COLO668 (cell line): ENCODE measurements at regions not wholly inside any gene's neighbourhood (a gene's known extent, or its start where the extent isn't known, plus 50 kb on each side); places are given as distances from the start of the nearest gene placed in this dataset.
"Not testable (repeated sequence)": the region's sequence is repeated elsewhere in the genome, so short reads cannot be mapped to it uniquely, and the experiment has no call there.

Source experiments
- DNase-seq: peaks from one replicate; lab custom pipeline; 2025; ENCODE audit not compliant: unreplicated experiment; lab: John Stamatoyannopoulos, UW

DNA sequence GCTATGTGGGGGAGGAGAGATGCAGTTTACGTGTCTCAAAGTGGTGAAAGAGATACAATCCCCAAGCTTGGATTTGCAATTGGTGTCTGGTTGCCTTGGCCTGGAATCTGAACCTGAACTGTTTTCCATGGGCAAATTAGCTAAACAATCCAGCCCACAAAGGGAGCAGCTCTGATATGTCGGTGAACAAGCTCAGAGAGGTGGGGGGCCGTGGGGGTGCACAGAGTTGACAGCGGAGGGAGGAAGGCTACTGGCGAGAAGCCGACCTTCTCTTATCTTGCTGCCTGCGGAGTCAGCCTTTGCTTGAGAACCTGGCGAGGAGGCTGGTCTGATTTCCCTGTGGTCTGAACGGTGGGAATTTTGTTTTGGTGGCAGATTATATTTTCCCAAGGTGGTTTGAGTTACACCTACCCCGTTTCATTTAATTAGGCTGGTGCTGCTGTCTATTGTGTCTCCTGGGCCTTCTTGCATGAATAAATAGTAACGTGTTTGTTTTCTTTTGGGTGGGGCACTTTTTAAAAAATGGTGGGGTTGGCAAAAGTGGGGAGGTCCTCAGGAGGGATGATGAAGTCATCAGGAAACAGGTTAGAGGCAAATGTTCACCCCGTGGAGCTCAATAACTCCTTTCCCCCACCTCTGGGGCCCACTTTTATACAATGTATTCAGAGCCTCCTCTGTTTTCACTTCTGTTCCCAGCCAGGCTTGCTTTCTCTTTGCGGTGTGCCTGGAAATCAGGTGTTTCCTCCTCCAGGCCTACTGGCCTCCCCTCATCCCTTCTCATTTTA is 80.9 kb upstream of the IGFBP5 start:
- DNase-seq = peak; percentile 76

DNA sequence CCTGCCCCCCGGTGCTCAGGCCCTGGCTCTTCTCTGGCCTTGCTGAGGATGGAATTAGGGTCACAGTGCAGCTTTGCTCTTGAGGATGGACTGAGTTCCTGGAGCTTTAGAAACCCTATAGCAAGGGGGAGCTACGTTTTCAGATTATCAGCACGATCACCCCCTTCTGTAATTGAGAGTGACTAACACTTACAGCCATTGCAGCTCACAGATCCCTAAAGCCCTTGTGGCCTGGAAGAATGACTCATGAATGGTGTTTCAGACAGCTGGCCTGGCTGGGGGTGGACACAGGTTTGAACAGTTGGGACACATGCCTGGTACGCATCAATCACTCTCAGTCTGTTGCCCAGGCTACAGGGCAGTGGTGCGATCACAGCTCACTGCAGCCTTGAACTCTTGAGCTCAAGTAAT is 79.7 kb upstream of the IGFBP5 start:
- peak; percentile 88 for DNase-seq

DNA sequence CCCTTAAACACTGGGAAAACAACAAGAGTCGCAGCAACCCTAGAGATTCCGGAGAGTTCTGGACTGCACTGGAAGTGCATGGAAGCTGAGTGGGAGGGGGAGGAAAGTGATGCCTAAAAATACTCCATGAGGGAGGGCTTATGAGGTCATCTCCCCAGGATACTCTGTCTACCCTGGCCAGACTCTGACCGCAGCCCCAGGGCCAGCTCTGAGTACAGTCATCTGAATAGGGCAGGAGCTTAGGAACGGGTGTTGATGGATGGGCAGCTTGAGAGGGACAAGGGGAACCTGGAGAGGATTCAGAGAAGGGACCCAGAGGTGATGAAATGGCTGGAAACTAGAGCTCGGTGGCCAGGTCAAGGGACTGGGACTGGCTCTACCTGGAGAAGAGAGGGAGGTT is 79.3 kb upstream of the IGFBP5 start:
- peak; percentile 42 for DNase-seq

DNA sequence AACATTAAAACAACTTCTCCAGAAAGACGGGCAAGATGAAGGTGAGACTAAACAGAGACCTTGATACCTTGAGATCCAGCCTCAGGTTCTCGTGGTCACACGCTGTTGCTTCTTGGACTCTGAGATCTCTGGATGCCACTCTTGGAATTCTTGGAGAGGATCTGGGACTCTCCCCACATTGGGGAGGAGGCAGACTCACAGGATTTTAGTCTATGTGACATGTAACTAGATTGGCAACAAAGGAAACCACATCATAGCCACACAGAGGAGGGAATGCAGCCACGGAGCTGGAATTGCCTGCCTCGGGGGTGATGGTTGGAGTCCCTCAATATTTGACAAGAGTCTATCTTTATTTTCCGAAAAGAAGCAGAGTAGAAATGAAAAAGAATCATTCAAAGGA is 78.8 kb upstream of the IGFBP5 start:
- no peak for DNase-seq

DNA sequence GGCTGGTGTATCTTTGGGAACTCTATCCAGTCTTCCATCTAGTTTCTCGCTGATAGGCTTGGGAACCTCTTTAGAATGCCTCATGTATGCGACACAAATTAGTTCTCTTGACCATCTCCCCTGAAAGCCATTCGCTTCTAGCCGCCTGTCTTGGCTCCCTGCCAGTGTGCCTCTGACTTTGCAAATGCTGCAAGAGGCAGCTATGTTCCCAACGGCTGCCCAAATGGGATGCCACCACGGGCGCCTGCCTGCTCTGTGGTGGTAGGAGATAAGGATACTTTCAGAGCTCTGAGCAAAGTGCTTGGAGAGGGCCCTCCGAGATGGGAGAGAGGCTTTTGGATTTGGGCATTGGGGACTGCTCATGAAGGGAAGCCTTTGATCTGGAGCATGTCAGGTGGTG is 77.7 kb upstream of the IGFBP5 start:
- DNase-seq = peak; percentile 67

DNA sequence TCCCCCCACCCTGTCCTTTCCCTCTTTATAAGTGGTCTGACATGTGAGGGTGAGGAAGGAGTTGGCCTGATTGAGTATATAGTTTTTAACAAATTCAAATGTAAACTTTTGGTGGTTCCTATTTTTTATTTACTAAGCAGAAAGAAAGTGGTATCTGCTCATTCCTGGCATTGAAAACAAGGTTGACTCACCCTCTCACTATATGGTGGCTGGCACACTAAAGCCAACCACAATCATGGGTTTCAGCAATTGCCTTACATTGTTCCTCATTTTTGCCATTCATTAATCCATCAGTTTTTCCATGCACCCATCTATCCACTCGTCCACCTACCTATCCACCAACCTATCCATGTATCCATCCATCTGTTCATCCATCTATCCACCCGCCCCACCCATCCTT is 75.4 kb upstream of the IGFBP5 start:
- no peak for DNase-seq

DNA sequence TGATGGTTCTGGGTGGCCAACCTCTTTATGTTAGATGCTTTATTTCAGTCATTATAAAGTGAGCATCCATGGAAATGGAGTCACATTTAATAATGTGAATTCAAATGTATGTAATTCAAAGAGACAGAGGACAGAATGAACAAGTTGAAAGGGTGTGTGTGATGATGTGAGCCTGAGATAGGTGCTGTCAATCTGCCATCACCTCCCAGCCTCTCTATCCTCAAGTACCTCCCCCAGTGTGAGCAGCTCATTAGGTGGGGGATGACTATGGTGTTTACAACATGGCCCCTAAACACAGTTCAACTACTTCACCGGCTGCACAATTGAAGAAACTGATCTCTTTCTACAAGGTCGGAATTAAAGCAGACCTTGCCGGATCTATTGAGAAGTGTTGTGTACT is 74.7 kb upstream of the IGFBP5 start:
- DNase-seq = no peak

DNA sequence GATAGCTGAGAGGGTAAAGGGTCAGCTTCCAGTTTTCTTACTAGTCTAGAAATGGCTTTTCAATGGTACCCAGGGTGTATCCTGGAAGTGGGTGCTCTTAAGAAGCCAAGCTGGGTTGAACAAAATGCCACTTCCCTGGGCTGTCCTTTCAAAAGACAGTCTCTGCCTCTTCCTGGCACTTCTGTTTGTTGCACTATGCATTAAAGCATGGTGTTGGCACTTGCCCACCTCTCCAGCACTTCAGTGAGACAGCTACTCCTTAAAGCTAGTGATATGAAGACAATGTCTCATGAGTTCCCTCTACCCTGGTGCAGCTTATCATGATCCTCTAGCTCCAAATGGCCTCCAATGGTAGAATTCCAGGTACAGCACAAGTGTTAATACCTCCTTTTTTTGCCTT is 74.3 kb upstream of the IGFBP5 start:
- DNase-seq = no peak

DNA sequence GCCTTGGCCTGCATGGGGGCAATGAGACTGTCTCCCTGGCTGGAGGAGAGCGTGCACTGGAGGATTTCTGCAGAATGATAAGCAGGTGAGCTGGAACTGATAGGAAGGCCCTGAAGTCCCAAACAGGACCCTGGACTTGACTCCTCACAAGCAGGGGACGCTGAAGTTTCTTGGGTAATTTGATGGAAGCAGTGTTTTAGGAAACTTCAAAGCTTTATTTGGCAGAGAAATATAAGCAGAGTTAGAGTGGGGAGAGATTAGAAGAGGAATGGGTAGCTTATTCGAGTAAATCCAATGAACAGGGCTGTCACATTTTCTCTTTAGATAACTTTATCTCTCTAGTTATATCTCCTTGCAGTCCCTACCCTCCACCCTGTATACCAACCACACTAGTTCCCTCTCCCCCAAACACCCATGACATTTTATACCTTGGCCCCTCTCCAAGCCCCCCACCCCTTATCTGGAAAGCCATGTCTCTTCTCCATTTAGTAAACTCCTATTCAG is 73.6 kb upstream of the IGFBP5 start:
- no peak for DNase-seq

DNA sequence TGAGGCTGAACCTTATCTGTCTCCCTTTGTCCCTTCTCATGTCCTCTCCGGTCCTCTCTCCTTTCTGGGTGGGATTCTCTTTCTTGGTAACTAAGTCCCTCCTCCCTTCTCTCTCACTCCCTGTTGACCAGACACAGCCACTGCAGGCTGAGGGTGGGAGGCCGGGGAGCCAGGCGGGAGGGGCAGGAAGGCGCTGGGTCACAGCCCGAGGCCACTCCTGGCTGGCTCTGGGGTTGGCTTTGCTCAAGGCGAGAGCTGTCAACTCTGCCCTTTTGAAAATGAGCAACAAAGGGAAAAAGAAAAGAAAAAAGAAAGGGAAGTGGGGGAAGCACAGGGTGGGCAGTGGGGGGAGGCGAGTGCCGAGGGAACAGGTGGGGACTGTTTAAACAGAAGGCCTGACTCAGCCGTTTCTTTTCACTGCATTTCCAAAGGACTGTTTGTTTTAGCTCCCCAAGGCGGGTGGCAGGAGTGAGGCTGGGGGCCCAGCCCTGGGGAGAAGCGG is 70.5 kb upstream of the IGFBP5 start:
- peak; percentile 89 for DNase-seq

DNA sequence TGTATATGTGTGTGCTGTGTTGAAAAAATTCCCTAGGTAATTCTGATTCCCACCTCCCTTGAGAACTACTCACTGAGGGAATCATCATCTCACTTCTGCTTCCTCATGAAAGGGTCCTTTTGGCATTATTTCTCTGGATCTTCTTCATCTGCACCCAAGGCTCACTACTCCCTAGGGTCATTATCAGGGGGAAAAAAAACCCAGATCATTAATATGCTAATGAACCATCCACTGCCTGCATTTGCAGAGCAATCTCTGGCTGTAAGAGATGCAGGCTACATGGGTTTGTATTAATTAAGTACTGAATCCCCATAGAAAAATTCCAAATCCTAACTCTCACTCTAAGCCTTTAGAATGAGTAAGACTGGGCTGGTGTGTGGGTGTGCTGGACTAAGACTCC is 68.0 kb upstream of the IGFBP5 start:
- no peak for DNase-seq

DNA sequence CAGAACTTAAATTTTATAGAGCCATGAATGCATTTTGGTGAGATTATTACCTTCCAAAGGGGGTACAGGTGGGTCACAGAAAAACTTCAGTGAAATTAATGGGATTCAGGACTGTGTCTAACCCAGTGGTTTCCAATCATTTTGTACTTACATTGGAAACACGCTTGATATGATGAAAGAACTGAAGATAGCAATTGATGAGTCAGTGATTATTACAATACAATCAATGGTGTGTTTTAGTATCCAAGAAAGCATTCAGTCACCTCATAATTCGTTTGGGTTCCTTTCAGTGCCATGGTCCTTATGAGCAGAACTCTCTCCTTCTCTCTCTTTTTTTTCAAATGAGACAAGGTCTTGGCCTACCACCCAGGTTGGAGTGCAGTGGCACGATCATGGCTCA is 66.5 kb upstream of the IGFBP5 start:
- DNase-seq = no peak

DNA sequence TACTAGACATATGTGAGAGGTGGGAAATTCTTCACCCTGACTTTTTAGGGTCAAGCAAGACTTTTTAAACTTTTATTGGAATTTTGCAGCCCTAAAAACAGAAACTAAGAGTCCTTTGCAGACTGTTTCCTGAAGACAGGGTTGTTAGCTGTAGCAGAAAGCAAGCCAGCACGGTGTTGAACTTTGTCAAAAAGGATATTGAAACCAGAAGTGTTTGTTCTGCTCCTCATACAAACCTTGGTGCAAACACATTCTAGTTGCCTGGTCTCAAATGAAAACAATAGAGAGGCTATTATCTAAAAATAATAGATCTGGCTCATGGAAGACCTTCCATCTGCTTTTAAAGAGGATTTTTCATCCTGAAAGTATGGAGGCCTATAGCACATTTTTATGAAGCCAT is 65.8 kb upstream of the IGFBP5 start:
- DNase-seq = peak; percentile 17

DNA sequence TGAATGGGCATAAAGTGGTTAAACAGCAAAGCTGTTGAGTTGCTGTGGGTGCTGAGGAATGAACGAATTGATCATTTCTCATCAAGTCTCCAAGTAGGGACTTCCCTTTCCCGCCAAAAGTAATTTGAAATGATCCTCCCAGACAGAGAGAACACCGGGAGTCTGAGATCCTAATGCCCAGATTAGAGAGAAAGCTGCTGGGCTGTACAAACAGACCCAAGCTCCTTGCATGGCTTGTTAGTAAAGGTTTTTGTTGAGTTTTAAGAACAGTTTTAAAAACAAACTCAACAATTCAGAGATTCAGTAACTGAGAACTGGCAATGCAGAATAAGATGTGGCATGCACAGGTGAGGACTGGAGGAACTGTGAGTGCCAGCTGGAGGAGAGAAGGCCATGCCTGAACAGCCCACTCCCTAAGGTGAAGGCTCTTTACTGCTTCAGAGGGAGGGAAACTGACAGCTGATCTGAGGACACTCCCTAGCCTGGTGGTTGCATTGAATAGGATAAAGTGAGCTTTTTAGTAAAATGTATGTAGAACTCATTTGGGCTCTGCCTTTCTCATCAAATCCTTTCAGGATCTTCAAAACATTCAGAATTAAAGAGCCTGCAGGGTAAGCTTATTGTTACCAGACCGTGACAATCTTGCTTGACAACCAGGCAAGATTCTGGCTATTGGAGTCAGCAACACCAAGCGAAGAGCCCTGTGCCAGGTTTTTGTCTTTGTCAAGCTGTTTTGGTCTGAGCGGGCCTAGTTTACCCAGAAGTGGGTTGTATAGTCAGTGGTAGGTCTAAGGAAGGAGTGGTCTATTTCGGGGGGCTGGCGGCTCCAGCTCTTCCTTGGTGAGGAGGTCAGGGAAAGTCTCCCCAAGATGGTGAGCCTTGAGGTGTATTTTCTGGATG is 63.2 kb upstream of the IGFBP5 start:
- DNase-seq = no peak

DNA sequence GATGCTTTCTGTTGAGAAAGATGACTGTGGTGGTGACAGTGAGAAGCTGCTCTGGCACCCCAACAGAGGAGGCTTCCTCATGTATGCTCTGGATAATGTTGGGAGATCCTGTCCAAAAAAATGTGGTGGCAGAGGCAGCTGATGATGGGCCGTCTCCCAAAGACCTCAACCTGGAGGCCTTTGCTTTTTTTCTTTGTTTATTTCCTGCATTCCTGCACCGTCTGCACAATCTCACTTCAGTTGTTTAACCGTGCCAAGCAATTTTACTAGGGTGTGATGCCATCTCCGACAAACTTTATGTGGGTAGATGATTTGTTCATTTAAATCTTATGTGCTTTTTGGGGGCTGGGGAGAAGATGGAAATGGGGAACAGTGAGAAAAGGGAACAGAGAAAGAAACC is 62.2 kb upstream of the IGFBP5 start:
- DNase-seq = no peak

DNA sequence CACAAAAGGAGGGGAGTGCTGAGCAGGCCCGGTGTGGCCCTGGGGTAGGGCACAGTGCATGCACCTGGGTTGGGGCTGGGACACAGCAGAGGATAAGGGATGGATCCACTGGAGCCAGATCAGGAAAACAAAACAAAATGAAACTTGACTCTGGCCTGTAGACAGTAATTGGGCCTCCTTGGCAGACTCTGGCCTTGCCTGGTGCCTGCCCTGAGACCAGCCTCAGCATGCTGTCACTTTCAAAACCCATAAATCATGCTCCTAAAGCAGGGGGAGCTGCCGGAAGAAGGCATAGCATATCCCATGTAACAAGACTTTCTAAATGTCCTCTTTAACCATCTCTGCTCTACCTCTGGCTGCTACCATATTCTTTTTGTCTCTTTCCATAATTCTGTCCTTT is 61.1 kb upstream of the IGFBP5 start:
- DNase-seq = no peak

DNA sequence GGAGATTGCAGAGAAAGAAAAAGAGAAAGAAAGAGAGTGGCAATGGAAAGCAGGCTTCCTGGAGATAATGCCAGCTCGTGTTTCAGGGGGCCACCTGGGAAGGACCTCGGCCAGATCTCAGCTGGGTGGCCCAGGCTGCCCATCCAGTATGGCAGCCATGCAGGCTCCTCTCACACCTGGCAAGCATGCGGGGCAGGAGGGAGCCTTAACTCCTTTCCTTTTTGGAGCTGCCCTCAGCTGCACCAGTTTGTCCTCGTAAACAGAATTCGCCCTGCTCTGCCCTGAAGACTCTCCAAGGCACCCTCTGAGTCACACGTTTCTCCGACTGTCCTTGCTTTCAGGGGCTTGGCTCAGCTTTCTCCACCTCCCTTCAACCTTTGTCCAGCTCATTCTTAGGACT is 59.5 kb upstream of the IGFBP5 start:
- DNase-seq = no peak

DNA sequence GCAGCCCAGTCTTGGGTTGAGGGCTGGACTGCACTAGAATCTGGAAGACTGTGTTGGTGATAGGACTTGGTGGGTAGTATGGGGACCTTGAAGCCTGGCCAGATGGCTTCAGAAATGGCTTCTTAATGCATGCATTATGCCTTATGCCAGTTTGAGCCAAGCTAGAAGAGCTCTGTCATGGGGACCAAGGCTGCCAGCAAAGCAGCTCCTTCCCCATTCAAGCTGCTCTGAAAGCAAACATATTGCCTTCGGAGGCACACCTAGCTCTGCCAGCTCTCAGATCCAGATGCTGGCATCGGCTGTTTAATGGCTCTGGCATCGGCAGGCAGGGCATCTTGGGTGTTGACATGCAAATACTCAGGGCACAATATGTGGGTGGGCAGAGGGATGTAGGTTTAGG is 59.0 kb upstream of the IGFBP5 start:
- no peak for DNase-seq

DNA sequence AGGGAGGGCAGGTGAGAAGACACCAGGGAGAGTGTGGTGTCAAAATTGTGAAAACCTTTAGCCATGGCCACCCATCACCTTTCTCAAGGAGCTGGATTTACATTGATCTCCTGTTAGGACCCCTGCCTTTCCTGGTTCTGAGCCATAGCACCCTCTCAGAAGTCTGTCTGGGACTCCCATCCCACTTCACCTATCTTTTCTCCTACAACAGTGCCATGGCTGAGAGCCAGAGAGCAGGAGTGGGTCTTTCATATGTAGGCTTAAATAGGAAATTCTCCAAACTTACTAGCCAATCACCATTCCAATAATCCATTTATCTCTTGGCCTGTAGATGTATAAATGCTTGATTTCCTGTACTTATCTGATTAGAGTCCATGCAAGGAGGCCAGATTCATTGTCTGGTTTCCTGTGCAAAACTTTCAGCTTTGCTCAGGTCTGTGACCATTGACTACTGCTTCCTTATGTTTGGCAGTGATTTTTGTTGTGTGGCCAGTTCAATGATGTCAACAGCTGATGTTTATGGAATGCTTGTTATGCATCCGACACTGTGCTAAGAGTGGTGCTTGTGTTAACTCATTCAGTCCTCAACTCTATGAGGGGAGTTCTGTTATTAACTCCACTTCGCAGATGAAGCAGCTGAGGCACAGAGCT is 57.6 kb upstream of the IGFBP5 start:
- no peak for DNase-seq

DNA sequence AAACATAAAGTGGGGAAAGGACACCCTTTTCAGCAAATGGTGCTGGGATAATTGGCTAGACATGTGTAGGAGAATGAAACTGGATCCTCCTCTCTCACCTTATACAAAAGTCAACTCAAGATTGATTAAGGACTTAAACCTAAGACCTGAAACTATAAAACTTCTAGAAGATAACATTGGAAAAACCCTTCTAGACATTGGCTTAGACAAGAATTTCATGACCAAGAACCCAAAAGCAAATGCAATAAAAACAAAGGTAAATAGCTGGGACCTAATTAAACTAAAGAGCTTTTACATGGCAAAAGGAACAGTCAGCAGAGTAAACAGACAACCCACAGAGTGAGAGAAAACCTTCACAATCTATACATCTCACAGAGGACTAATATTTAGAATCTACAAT is 55.4 kb upstream of the IGFBP5 start:
- not testable (repeated sequence) for DNase-seq

DNA sequence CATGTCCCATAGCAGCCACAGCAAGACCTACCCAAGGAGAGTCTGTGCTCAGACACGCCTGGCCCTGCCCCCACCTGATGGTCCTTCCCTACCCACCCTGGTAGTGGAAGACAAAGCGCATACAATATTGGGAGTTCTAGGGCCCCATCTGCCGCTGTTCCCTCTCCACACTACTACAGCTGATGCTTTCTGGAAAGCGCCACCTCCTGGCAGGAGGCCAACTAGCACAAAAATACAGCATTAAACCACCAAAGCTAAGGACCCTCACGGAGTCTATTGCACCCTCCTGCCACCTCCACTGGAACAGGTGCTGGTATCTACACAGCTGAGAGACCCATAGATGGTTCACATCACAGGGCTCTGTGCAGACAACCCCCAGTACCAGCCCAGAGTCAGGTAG is 50.9 kb upstream of the IGFBP5 start:
- not testable (repeated sequence) for DNase-seq
